HG02763 (cell line): ENCODE measurements at regions not wholly inside any gene's neighbourhood (a gene's known extent, or its start where the extent isn't known, plus 50 kb on each side); places are given as distances from the start of the nearest gene placed in this dataset.

ENCODE experiments used
- ATAC-seq: cut with Tn5 transposase; IDR thresholded peaks from one replicate; pipeline ENCODE4 v1.9.1; 2021; ENCODE audit warnings: mild to moderate bottlenecking, moderate library complexity; ENCODE audit not compliant: unreplicated experiment

DNA sequence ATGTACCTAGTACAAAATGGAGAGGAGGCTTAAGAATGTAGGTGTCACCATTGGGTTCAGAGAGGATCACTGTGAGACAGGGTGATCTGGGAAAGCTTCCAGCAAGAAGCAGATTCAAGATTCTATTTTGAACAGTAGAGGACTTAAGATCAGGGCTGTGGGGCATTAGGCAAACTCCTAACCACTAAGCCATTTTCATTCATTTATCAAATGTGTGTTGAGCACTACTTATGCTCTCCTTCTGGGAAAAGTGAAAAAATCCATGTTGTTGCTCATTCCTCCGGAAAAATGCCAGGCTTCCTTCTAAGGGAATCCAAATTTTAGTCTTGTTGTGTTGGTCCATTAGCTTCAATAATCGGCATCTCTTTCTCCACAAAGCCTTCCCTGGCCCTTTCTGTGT, 163.4 kb downstream of the NUAK1 start:
- ATAC-seq, result no peak

DNA sequence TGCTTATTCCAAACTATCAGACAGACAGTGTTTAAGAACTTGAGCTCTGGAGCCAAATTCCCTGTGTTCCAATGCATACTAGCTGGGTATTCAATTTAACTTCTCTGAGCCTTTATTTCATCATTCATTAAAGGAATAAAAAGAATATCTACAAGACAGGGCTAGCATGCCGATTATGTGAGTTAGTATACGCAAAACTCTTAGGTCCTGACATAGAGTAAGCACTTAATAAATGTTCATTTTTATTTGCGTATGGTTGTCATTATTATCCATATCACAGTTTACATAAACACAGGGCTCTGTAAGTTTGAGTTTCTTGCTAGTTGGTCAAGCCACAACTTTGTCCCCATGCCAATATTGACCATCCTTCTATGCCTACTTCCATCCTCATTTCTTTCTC, 161.5 kb downstream of the NUAK1 start:
- no peak for ATAC-seq

- ATAC-seq, result no peak
Observed at GRCh38 chr12:105977652-105978051, 161.1 kb downstream of the NUAK1 start.

- no peak for ATAC-seq
Observed at GRCh38 chr12:105978276-105978675, 160.5 kb downstream of the NUAK1 start.

- no peak for ATAC-seq
Observed at GRCh38 chr12:105978686-105979085, 160.1 kb downstream of the NUAK1 start.

DNA sequence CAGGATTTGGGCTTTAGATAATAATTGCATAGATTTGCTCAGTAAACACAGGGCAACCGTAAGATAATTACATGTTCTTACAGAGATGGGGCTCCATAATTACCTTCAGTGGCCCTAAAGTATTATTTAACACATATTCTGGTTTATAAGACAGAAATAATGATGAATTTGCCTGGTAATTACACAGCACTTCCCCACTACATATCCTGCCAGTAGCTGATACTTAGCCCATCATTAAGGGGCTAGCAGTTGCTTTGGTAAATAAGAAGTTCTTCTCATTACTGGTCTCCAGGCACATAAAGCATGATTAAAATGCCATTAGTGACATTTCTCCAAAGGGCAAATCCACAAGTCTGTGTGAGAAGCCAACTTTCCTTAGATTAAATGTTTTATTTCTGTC, 158.7 kb downstream of the NUAK1 start:
- ATAC-seq, result no peak

DNA sequence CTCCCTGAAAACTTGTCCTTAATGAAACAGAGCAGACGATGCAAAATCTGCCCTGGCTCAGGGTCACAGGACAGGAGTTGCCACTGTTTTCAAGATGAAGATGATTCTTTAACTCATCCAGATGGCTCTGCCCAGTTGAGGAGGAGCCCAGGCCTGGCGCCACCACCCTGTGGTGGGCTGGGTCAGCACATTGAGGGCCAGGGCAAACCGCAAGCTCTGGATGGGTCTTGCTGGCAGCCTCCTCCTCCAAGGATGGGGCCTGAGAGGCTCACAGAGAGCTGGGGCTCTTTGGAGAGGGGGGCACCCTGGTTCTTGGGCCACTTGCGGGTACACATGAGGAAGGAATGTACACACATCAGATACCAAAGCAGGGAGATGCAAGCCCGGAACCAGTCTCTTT, 158.2 kb downstream of the NUAK1 start:
- no peak for ATAC-seq

GRCh38 chr12:105982022-105982421, 156.7 kb downstream of the NUAK1 start:
- no peak for ATAC-seq

- ATAC-seq, result no peak
Observed at GRCh38 chr12:105983622-105984320, 155.0 kb downstream of the NUAK1 start.

- ATAC-seq, result no peak
Observed at GRCh38 chr12:105985383-105985782, 153.4 kb downstream of the NUAK1 start.

- ATAC-seq, result no peak
Observed at GRCh38 chr12:105986779-105987684, 151.7 kb downstream of the NUAK1 start.

- ATAC-seq, result no peak
Observed at GRCh38 chr12:105987685-105988035, 151.1 kb downstream of the NUAK1 start.

GRCh38 chr12:105992849-105993740, 145.7 kb downstream of the NUAK1 start:
- no peak for ATAC-seq

- no peak for ATAC-seq
Observed at GRCh38 chr12:105993766-105994555, 144.8 kb downstream of the NUAK1 start.

GRCh38 chr12:105995961-105996431, 142.8 kb downstream of the NUAK1 start:
- no peak for ATAC-seq

GRCh38 chr12:105998561-105998960, 140.2 kb downstream of the NUAK1 start:
- ATAC-seq, result no peak

- ATAC-seq, result no peak
Observed at GRCh38 chr12:106000382-106001104, 138.2 kb downstream of the NUAK1 start.

DNA sequence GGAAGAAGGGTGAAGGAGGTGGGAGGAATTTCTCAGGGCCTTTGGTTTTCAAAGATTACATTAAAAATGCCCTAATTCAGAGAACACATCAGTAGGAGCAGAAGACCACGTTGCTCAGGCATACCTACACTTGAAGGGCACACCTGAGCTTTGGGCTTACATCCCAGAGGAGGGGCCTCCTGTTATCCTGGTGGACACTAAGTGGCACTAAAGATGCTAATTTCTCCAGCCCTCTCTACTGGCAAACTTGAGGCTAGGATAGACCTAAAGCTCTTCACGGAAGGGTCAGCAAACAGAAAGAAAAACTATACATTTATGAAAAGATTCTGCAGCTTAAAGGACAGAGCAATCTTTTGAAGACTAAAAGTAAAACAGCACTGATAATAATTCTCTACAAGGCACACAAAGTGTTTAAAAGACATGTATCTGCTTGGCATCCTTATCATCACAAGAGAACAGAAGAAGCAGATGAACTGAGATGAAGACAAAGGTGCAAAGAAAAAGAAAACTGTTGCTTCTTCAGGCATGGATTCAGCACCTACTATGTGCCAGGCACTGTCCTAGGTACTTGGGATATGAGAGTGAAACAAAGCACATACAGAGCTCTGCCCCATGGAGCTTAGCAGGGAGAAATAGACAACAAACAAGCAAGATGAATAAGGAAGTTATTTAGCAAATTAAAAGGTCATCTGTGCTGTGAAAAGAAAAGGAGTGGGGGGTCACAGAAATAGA, 137.5 kb downstream of the NUAK1 start:
- ATAC-seq, result no peak

GRCh38 chr12:106001837-106002218, 136.9 kb downstream of the NUAK1 start:
- no peak for ATAC-seq
